GM21515 (cell line): ENCODE measurements at regions not wholly inside any gene's neighbourhood (a gene's known extent, or its start where the extent isn't known, plus 50 kb on each side); places are given as distances from the start of the nearest gene placed in this dataset.
"Not testable (repeated sequence)": the region's sequence is repeated elsewhere in the genome, so short reads cannot be mapped to it uniquely, and the experiment has no call there.

Experiments used
- ATAC-seq: cut with Tn5 transposase; IDR thresholded peaks from one replicate; pipeline ENCODE4 v1.9.1; 2021; ENCODE audit not compliant: unreplicated experiment

GRCh38 chr11:29629286-29629685 lies 387.5 kb downstream of the KCNA4 start:
- no peak for ATAC-seq

GRCh38 chr11:29628609-29629008 lies 388.2 kb downstream of the KCNA4 start:
- no peak for ATAC-seq

- no peak for ATAC-seq
These were observed 389.3 kb downstream of the KCNA4 start for GRCh38 chr11:29627541-29627940.

- ATAC-seq, result no peak
These were observed 393.6 kb downstream of the KCNA4 start for GRCh38 chr11:29623144-29623722.

GRCh38 chr11:29616611-29617010 lies 400.2 kb downstream of the KCNA4 start:
- no peak for ATAC-seq

GRCh38 chr11:29612423-29612822 lies 404.4 kb downstream of the KCNA4 start:
- ATAC-seq, result no peak

- ATAC-seq, result no peak
These were observed 410.3 kb downstream of the KCNA4 start for GRCh38 chr11:29606330-29607031.

- ATAC-seq, result not testable (repeated sequence)
These were observed 416.7 kb downstream of the KCNA4 start for GRCh38 chr11:29600151-29600575.

- ATAC-seq, result no peak
These were observed 432.5 kb downstream of the KCNA4 start for GRCh38 chr11:29584342-29584741.

GRCh38 chr11:29578806-29579205 lies 438.0 kb downstream of the KCNA4 start:
- no peak for ATAC-seq

- ATAC-seq, result no peak
These were observed 452.3 kb downstream of the KCNA4 start for GRCh38 chr11:29564486-29564885.

- no peak for ATAC-seq
These were observed 454.6 kb downstream of the KCNA4 start for GRCh38 chr11:29562183-29562582.

- ATAC-seq, result no peak
These were observed 462.8 kb downstream of the KCNA4 start for GRCh38 chr11:29553990-29554389.

GRCh38 chr11:29538339-29539036 lies 478.3 kb downstream of the KCNA4 start:
- ATAC-seq, result no peak

- no peak for ATAC-seq
These were observed 482.0 kb downstream of the KCNA4 start for GRCh38 chr11:29534836-29535235.

- no peak for ATAC-seq
These were observed 485.9 kb downstream of the KCNA4 start for GRCh38 chr11:29530961-29531360.

GRCh38 chr11:29527391-29527936 lies 489.4 kb downstream of the KCNA4 start:
- ATAC-seq, result no peak

GRCh38 chr11:29518389-29519174 lies 498.2 kb downstream of the KCNA4 start:
- no peak for ATAC-seq

- no peak for ATAC-seq
These were observed 505.4 kb downstream of the KCNA4 start for GRCh38 chr11:29511394-29511793.

GRCh38 chr11:29507376-29507775 lies 509.5 kb downstream of the KCNA4 start:
- no peak for ATAC-seq

GRCh38 chr11:29495676-29496075 lies 521.2 kb downstream of the KCNA4 start:
- no peak for ATAC-seq
